OCI-LY3 (cell line): ENCODE measurements at regions not wholly inside any gene's neighbourhood (a gene's known extent, or its start where the extent isn't known, plus 50 kb on each side); places are given as distances from the start of the nearest gene placed in this dataset.
A peak's percentile ranks its signal among the peaks of the same experiment; 100 is the strongest.

Experiments used
- H2AFZ ChIP-seq: fragments of 200-600, 300-600 bp; shearing (Covaris generic); 2 replicates; pipeline ENCODE4 v1.6.0; 2014; ENCODE audit warnings: antibody characterized with exemption, low read depth, low read length
- H3K27ac ChIP-seq: fragments of 200-600, 300-600 bp; sonication (generic); 2 replicates; pipeline ENCODE4 v1.5.1; 2014; ENCODE audit warnings: mild to moderate bottlenecking, low read length, moderate library complexity, mixed read lengths
- H3K27me3 ChIP-seq: fragments of 200-600, 300-600 bp; sonication (generic); 2 replicates; pipeline ENCODE4 v1.6.1; 2014; ENCODE audit warnings: low read depth, low read length, mixed read lengths
- H3K36me3 ChIP-seq: fragments of 200-600, 300-600 bp; sonication (generic); replicated peaks from 2 replicates; pipeline ENCODE3; 2014; ENCODE audit warnings: low read depth, low read length, mixed read lengths
- H3K4me1 ChIP-seq: fragments of 300-600, 200-600 bp; sonication (generic); 2 replicates; pipeline ENCODE4 v1.6.1; 2014; ENCODE audit warnings: low read length, mixed read lengths
- H3K4me2 ChIP-seq: fragments of 200-600, 300-600 bp; sonication (generic); 2 replicates; pipeline ENCODE4 v1.6.1; 2014; ENCODE audit warnings: low read length, mixed read lengths
- H3K4me3 ChIP-seq: fragments of 300-600, 200-600 bp; sonication (generic); 2 replicates; pipeline ENCODE4 v1.5.1; 2014; ENCODE audit warnings: antibody characterized with exemption, mild to moderate bottlenecking, low read length, moderate library complexity
- H3K79me2 ChIP-seq: fragments of 300-600, 200-600 bp; shearing (Covaris generic); 2 replicates; pipeline ENCODE4 v1.6.1; 2014; ENCODE audit warnings: mild to moderate bottlenecking, low read length, mixed read lengths
- H3K9ac ChIP-seq: fragments of 300-600, 200-600 bp; shearing (Covaris generic); 2 replicates; pipeline ENCODE4 v1.6.0; 2014; ENCODE audit warnings: mild to moderate bottlenecking, low read length, moderate library complexity
- H3K9me3 ChIP-seq: fragments of 200-600, 300-600 bp; shearing (Covaris generic); 2 replicates; pipeline ENCODE4 v1.6.1; 2014; ENCODE audit warnings: low read length, mixed read lengths; ENCODE audit not compliant: insufficient read depth
- H4K20me1 ChIP-seq: fragments of 200-600, 300-600 bp; sonication (generic); 2 replicates; pipeline ENCODE4 v1.6.1; 2016; ENCODE audit warnings: low read length, mixed read lengths; ENCODE audit not compliant: insufficient read depth
- EZH2phosphoT487 ChIP-seq: fragments of 200-600 bp; shearing (Covaris generic); IDR thresholded peaks from 2 replicates; pipeline ENCODE4 v1.6.1; 2018; ENCODE audit warnings: antibody characterized with exemption, mixed run types, low read depth
- TF ChIP-seq, protein P1 (sequence below): fragments of 200-600, 300-600 bp; sonication (generic); IDR thresholded peaks from 2 replicates; pipeline ENCODE4 v1.5.1; 2014; ENCODE audit warnings: antibody characterized with exemption, low read length, low read depth

DNA sequence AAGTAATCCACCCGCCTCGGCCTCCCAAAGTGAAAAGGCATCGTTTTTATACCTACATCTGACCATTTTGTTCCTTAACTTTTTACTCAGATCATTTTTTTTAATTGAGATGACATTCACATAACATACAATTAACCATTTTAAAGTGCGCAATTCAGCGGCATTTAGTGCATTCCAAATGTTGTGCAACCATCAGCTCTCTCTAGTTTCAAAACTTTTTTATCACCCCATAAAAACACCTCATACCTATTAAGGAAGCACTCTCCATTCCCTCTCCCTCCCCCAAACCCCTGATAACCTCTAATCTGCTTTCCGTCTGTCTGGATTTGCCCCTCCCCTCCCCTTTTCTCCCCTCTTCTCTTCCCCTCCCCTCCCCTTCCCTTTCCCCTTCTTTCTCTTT lies 310.1 kb downstream of the UACA start:
- Histone ChIP-seq H3K4me3 (no peak overlapping the region), H3K36me3 (no peaks in the 10 kb centered on the region), H3K9ac (no peak overlapping the region), H3K4me2 (no peak overlapping the region), H2AFZ (no peak overlapping the region), H3K27me3 (no peaks in the 10 kb centered on the region), H3K79me2 (no peaks in the 10 kb centered on the region), H4K20me1 (no peaks in the 10 kb centered on the region), H3K4me1 (peaks cover 10% of the 10 kb centered on the region), H3K27ac (no peak overlapping the region), H3K9me3 (no peaks in the 10 kb centered on the region)
- TF ChIP-seq, protein P1, sequence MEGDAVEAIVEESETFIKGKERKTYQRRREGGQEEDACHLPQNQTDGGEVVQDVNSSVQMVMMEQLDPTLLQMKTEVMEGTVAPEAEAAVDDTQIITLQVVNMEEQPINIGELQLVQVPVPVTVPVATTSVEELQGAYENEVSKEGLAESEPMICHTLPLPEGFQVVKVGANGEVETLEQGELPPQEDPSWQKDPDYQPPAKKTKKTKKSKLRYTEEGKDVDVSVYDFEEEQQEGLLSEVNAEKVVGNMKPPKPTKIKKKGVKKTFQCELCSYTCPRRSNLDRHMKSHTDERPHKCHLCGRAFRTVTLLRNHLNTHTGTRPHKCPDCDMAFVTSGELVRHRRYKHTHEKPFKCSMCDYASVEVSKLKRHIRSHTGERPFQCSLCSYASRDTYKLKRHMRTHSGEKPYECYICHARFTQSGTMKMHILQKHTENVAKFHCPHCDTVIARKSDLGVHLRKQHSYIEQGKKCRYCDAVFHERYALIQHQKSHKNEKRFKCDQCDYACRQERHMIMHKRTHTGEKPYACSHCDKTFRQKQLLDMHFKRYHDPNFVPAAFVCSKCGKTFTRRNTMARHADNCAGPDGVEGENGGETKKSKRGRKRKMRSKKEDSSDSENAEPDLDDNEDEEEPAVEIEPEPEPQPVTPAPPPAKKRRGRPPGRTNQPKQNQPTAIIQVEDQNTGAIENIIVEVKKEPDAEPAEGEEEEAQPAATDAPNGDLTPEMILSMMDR = no peak
- TF ChIP-seq EZH2phosphoT487 = no peak

DNA sequence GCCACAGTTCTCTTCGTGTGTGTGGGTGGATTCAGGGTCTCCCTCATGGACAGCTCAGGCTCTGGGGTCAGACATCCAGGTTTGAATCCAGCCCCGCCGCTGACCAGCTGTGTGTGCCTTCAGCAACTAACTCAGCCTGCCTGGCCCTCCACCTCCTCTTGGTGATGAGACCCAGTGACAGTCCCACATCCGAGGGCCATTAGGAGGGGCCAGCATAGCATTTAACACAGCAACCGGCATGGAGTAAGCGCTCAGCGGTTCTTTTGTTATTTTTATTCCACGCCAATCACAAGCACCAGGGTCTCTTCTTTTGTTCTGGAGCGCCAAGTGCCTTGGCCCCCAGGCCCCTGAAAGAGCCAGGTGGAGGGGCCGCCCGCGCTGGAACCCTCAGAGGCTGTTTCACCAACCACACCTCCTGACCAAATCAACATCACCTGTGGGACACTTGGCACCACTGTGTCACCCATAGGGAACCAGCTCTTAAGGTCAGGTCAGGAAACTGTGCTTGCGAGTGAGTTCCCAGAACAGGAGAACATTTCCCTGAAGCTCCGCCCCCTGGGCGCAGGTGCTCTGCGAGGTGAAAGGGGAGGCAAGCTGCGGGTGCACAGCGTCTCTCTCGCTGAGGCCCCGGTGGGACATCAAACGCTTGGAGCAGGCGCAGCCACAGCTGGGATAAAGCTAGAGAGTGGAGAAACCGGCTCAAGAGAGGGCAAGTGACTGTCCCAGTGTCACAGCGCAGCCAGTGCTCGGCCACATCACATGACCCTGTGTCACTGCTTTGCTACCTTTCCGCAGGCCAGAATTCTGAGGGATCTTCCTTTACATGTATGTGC lies 311.3 kb downstream of the UACA start:
- 0 out of 2 replicates have a peak overlapping the region, but pooled peaks have one; percentile 20 for H3K4me3 ChIP-seq
- no peaks in the 10 kb centered on the region for H3K79me2 ChIP-seq
- no peak overlapping the region for H3K27ac ChIP-seq
- H3K9me3 ChIP-seq = no peaks in the 10 kb centered on the region
- H3K4me2 ChIP-seq = peak overlapping the region; percentile 26
- peaks cover 10% of the 10 kb centered on the region for H3K4me1 ChIP-seq
- H3K36me3 ChIP-seq = no peaks in the 10 kb centered on the region
- H4K20me1 ChIP-seq = no peaks in the 10 kb centered on the region
- no peak overlapping the region for H3K9ac ChIP-seq
- no peak for TF ChIP-seq EZH2phosphoT487
- TF ChIP-seq, protein P1 = no peak
- H2AFZ ChIP-seq = peak overlapping the region; percentile 23; the same call in 1 of the 2 replicates
- H3K27me3 ChIP-seq = no peaks in the 10 kb centered on the region

DNA sequence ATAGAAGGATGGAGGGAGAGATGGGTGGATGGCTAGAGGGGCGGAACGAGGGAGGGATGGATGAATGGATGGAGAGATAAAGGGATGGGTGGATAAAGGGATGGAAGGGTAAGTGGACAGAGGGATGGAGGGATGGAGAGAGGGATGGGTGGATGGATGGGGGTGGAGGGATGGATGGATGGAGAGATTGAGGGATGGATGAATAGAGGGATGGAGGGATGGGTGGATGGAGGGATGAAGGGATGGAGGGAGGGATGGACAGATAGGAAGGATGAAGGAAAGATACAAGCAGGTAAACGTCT lies 313.3 kb downstream of the UACA start:
- no peak for TF ChIP-seq EZH2phosphoT487
- TF ChIP-seq, protein P1 = no peak

DNA sequence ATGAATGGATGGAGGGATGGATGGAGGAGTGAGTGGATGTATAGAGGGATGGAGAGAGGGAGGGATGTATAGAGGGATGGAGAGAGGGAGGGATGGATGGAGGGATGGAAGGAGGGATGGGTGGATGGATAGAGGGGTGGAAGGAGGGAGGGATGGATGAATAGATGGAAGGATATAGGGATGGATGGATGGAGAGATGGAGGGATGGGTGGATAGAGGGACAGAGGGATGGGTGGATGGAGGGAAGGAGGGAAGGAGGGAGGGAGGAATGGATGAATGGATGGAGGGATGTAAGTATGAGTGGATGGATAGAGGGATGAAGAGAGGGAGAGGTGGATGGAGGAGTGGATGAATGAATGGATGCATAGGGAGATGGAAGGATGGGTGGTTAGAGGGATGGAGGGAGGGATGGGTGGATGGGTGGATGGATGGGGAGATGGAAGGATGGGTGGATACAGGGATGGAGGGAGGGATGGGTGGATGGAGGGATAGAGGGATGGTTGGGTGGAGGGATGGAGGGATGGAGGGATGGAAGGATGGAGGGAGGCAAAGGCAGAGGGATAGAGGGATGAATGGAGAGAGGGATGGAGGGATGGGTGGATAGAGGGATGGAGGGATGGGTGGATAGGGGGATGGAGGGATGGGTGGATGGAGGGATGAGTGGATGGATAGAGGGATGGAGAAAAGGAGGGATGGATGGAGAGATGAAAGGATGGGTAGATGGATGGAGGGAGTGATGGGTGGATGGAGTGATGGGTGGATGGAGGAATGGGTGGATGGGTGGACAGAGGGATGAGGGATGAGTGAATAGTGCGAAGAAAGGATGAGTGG lies 313.8 kb downstream of the UACA start:
- Histone ChIP-seq H3K4me3 (no peak overlapping the region), H3K4me2 (no peak overlapping the region), H3K36me3 (no peaks in the 10 kb centered on the region), H4K20me1 (no peaks in the 10 kb centered on the region), H3K9me3 (no peaks in the 10 kb centered on the region), H3K27me3 (no peaks in the 10 kb centered on the region), H3K79me2 (no peaks in the 10 kb centered on the region), H3K27ac (no peak overlapping the region), H2AFZ (no peak overlapping the region), H3K4me1 (peaks cover 10% of the 10 kb centered on the region), H3K9ac (no peak overlapping the region)
- TF ChIP-seq EZH2phosphoT487 = no peak
- TF ChIP-seq, protein P1 = no peak

More for the DNA sequence above, 313.3 kb downstream of the UACA start:
- no peak overlapping the region for H2AFZ ChIP-seq
- no peaks in the 10 kb centered on the region for H3K9me3 ChIP-seq
- peaks cover 10% of the 10 kb centered on the region for H3K4me1 ChIP-seq
- H3K27me3 ChIP-seq = no peaks in the 10 kb centered on the region
- no peak overlapping the region for H3K27ac ChIP-seq
- no peak overlapping the region for H3K4me2 ChIP-seq
- no peaks in the 10 kb centered on the region for H3K36me3 ChIP-seq
- H3K4me3 ChIP-seq = no peak overlapping the region
- no peaks in the 10 kb centered on the region for H4K20me1 ChIP-seq
- H3K9ac ChIP-seq = no peak overlapping the region
- no peaks in the 10 kb centered on the region for H3K79me2 ChIP-seq
